ENCODE measurements at regions not wholly inside any gene's neighbourhood (a gene's known extent, or its start where the extent isn't known, plus 50 kb on each side); places are given as distances from the start of the nearest gene placed in this dataset.

DNA sequence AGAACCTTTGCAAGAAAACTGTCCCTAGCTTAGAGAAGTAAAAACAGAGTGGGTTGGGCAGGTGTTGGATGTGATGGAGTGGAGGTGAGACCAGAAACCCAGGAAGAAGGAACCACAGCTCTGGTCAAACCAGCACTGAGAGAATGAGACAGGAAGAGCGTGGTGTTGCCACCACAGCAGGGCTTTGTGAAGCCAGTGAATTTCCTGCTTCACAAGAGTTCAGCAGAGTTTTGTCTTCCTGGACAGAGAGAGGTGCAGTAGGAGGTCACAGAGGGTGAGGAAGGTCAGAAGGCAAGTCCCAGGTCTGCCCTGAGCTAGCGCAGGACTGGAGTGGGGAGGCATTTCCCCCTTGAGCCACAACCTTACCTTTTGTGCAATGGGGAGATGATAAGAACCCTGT lies 2306.2 kb upstream of the ACO1 start:
- TF ChIP-seq CTCF (conservative IDR thresholded peaks at IDR 0.05) (no peak), EZH2 (IDR thresholded peaks at IDR 0.05; ENCODE audit: low read depth) (no peak)

All from PC-9 (cell line).